ENCODE measurements at regions not wholly inside any gene's neighbourhood (a gene's known extent, or its start where the extent isn't known, plus 50 kb on each side); places are given as distances from the start of the nearest gene placed in this dataset.

DNA sequence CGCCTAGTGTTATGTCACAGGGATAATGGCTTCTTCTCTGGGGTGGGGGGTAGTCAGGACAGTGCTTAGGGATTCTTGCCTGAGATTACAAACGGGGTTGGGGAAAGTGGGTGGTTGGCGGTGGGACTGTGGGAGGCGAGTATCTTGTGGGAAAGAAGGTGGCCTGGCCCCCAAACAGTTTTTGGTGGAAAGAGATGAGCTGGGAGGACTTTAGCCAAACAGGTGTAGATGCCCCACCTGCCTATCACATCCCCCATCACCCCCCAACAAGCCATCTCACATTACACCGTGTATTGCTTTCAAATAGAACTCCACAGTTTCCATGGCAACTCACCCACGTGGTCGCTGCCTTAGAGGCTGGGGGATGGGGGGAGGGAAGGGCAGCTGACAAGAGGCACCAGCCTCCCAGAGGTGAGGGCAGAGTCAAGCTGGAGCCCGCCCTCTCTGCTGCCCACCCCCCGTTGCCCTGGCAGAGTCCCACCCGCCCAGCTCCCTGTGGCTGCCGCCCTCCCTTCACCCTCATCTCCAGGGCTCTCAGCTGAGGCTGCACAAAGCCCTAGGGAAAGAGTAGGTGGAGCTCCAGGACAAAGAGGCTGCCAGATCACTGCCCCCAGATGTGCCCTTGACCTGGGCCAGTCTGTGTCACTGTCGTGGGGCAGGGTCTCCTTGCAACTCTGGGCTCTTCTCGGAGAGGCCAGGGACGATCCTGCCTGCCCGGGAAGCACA lies 98.3 kb downstream of the LRRC74A start:
- peak; percentile 97 for DNase-seq

DNA sequence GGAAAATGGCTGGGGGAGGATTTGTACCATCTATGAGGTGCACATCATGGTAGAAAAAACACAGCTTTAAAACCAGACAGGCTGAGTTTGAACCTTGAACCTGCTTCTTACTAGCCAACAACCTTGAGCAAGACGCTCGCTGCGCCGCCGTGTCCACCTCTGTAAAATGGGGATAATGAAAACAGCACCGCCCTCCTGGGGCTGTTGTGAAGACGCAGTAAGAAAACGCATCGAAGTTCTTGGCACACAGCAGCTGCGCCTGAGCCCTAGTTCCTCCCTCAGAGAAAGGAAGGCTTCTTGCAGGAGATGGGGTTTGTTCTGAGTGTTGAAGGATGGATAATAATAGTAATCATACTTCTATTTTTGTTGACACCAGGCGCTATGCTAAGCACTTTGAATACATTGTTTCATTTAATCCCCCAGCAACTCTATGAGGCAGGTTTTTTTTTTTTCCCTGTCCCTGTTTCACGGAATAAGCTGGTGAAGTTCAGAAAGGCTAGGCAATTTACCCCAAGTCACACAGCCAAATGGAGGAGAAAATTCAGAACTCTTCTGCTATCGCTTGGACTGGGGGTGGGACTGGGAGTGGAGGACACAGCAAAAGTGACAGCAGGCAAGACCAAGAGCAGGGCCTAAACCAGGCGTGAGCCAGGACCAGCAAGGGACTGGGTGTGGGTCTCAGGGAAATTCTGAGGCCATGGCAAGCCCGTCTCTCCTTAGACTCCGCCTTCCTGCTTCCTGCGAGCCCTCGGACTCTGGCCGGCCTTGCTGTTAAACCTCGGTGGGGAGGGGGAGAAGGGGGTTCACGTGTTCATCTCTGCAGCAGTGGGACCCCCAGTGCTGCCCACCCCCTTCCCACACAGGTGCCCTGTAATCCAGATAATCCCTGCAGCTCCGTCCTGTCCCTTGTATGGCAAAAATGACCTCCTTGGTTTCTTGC lies 97.5 kb downstream of the LRRC74A start:
- DNase-seq, result no peak

DNA sequence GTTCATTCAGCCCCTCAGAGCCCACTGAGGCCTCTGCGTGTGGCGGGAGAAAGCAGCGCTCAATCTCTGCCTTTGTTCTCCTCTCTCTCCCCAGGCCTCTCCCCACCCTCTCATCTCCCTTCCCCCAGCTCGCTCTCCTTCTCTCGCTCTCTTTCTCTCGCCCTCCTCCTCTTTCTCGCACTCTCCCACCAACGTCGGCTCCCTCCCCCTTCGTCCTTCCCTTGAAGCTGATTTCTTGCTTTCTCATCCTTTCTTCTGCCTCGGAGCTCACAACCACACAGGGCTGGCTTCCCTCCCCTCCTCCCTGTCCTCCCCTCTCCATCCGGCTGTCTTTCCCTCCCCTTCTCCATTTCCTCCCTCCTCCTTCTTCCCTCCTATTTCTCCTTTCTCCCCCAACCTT lies 96.4 kb downstream of the LRRC74A start:
- DNase-seq, result no peak

DNA sequence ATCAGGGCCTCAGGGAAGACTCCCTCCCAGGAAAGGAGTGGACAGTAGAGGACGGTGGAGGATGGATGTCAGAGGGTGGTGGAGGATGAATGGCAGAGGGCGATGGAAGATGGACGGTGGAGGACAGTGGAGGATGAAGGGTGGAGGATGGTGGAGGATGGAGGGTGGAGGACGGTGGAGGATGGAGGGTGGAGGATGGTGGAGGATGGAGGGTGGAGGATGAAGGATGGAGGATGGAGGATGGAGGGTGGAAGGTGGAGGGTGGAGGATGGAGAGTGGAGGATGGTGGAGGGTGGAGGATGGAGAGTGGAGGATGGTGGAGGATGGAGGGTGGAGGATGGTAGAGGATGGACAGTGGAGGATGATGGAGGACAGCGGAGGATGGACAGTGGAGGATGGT lies 95.9 kb downstream of the LRRC74A start:
- no peak for DNase-seq

DNA sequence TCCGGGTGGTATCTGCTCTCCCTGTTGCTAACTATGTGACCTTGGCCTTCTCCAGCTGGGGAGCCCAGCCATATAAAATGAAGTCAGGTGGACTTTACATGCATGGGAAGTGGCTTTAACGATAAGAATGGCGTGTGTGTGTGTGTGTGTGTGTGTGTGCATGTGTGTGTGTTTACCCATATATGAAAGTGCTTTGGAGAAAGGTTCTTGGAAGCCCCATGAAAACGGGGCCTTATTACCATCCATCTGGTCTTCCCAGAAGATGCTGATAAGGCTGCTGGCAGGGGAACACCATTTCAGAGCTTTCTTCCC lies 94.8 kb downstream of the LRRC74A start:
- DNase-seq, result no peak

- DNase-seq, result peak; percentile 86
Measured at GRCh38 chr14:76920331-76921087, 94.3 kb downstream of the LRRC74A start.

- DNase-seq, result peak; percentile 96
Measured at GRCh38 chr14:76919431-76920330, 93.5 kb downstream of the LRRC74A start.
